ENCODE measurements at regions not wholly inside any gene's neighbourhood (a gene's known extent, or its start where the extent isn't known, plus 50 kb on each side); places are given as distances from the start of the nearest gene placed in this dataset.

DNA sequence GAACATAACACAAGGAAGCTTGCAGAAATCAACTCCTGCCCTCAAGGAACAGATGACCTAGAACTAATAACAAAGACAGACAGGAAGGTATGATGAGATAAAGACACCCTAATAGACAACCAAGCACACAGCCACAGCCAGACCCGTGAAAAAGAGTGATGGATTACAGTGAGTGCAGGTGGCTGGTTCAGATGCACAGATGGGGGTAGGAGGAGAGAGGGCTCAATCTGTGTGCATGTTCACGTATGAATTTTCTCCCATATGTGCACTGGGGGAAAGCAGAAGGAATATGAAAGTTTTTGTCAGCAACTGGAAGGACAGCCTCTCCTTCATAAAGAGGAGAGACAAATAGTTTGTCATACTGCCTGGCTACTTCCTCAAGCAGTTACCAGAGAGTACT lies 367.1 kb downstream of the PBX1 start:
- no peak for TF ChIP-seq MYC (IDR thresholded peaks at IDR 0.05; ENCODE audit: borderline replicate concordance, low read length)
- TF ChIP-seq POLR2A (IDR thresholded peaks at IDR 0.05; ENCODE audit: low read length) = no peak
- TF ChIP-seq JUNB (IDR thresholded peaks at IDR 0.05) = no peak
